ENCODE measurements at regions not wholly inside any gene's neighbourhood (a gene's known extent, or its start where the extent isn't known, plus 50 kb on each side); places are given as distances from the start of the nearest gene placed in this dataset.

DNA sequence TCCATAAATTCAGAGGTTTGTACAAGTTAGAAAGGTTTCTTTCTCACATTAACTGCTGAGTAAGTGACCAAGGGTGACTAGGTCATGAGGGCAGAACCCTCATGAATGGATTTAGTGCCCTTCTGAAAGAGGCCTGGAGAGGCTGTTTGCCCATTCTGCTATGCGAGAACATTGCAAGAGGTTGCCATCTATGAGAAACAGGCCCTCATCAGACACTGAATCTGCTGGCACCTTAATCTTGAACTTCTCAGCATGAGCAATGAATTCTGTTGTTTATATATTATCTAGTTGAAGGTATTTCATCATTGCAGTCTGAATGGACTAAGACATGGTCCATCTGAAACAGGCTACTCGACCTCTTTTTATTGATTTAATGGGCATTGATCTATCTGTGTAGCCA, 96.2 kb upstream of the GPRIN3 start:
- no peak overlapping the region for H3K4me3 ChIP-seq (ENCODE audit: low read length)
- no peak for TF ChIP-seq CTCF (conservative IDR thresholded peaks at IDR 0.05; ENCODE audit: low read length)
- no peak for DNase-seq (ENCODE audit: low read depth)

GRCh38 chr4:89400287-89401035, 92.9 kb upstream of the GPRIN3 start:
- no peak overlapping the region for H3K4me3 ChIP-seq (ENCODE audit: low read length)
- DNase-seq (ENCODE audit: low read depth), result no peak
- TF ChIP-seq CTCF (conservative IDR thresholded peaks at IDR 0.05; ENCODE audit: low read length), result no peak

DNA sequence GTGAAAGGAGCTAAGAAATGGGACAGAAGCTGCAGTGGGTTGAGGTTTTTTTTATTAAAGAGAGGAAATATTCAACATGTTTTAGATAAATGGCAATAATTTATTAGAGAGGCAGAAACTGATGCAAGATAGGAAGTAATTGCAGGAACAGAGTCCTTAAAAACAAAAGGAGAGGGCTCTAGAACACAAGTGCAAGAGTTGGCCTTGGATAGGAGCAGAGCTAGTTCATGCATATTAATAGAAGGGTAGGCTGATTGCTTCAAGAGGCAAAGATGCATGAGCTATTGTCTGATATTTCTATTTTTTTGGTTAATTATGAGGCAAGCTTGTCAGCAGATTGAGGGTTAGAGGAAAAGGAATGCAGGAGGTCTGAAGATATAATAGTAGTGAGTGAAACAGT, 91.0 kb upstream of the GPRIN3 start:
- no peak overlapping the region for H3K4me3 ChIP-seq (ENCODE audit: low read length)
- DNase-seq (ENCODE audit: low read depth), result no peak
- no peak for TF ChIP-seq CTCF (conservative IDR thresholded peaks at IDR 0.05; ENCODE audit: low read length)

GRCh38 chr4:89398146-89398545, 90.5 kb upstream of the GPRIN3 start:
- H3K4me3 ChIP-seq (ENCODE audit: low read length), result no peak overlapping the region
- TF ChIP-seq CTCF (conservative IDR thresholded peaks at IDR 0.05; ENCODE audit: low read length), result no peak
- DNase-seq (ENCODE audit: low read depth), result no peak

DNA sequence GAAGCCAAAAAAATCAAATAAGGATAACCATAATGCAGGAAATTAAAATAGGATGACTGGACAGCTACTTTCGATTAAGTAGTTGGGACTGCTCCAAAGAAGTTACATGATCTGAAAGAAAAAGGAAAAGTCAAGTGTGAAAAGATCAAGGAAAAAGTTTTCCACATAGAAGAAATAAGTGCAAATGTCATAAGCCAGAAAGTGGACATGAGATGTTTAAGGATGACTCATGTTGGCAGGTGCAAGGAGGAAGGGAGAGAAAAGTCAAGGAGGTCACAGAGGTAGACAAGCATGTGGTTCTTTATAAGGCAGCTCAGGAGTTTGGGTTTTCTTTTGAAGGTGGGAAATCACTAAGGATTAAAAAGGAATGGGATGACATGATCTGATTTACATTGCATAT, 89.8 kb upstream of the GPRIN3 start:
- no peak overlapping the region for H3K4me3 ChIP-seq (ENCODE audit: low read length)
- DNase-seq (ENCODE audit: low read depth), result no peak
- no peak for TF ChIP-seq CTCF (conservative IDR thresholded peaks at IDR 0.05; ENCODE audit: low read length)

DNA sequence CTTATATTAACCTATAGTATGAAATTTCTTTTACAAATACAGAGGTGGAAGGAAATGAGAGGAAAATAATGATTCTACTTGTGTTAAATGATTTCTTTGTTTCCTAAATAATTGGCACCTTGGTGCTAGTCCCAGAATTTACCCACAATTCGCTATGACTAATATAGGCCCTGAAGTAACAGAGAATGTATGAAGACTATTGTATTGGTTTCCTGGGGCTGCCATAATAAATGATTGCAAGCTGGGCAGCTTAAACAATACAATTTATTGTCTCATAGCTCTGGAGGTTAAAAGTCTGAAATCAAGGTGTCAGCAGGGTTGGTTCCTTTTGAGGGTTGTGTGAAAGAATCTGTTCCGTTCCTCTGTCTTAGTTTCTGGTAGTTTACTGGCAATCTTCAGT, 74.8 kb upstream of the GPRIN3 start:
- H3K4me3 ChIP-seq (ENCODE audit: low read length), result no peak overlapping the region
- no peak for DNase-seq (ENCODE audit: low read depth)
- no peak for TF ChIP-seq CTCF (conservative IDR thresholded peaks at IDR 0.05; ENCODE audit: low read length)

DNA sequence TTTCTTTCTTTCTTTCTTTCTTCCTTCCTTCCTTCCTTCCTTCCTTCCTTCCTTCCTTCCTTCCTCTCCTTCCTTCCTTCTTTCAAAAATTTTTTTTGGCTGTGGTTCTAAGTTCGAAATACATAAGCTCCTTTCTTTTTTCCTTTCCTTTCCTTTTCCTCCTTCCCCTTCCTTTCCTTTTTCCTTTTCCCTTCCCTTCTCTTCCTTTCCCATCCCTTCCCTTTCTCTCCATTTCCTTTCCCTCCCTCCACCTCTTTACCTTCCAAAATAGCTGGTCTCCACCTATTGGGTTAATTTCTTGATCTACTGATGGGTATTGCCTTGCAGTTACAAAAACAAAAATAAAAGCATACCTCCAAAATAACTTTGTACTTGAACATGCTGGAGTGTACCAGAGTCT, 73.4 kb upstream of the GPRIN3 start:
- TF ChIP-seq CTCF (conservative IDR thresholded peaks at IDR 0.05; ENCODE audit: low read length), result no peak
- no peak overlapping the region for H3K4me3 ChIP-seq (ENCODE audit: low read length)
- DNase-seq (ENCODE audit: low read depth), result no peak

Data from AG10803 (cell line).